CD4-positive, alpha-beta T cell treated with Interleukin-2 at 100 ng/mL for 4 hours (primary cell): ENCODE measurements at regions not wholly inside any gene's neighbourhood (a gene's known extent, or its start where the extent isn't known, plus 50 kb on each side); places are given as distances from the start of the nearest gene placed in this dataset.
"Not testable (repeated sequence)": the region's sequence is repeated elsewhere in the genome, so short reads cannot be mapped to it uniquely, and the experiment has no call there.

Experiments
- DNase-seq: peaks from one replicate; pipeline ENCODE4 v3.0.0-alpha.2; 2020; ENCODE audit warnings: low spot score

DNA sequence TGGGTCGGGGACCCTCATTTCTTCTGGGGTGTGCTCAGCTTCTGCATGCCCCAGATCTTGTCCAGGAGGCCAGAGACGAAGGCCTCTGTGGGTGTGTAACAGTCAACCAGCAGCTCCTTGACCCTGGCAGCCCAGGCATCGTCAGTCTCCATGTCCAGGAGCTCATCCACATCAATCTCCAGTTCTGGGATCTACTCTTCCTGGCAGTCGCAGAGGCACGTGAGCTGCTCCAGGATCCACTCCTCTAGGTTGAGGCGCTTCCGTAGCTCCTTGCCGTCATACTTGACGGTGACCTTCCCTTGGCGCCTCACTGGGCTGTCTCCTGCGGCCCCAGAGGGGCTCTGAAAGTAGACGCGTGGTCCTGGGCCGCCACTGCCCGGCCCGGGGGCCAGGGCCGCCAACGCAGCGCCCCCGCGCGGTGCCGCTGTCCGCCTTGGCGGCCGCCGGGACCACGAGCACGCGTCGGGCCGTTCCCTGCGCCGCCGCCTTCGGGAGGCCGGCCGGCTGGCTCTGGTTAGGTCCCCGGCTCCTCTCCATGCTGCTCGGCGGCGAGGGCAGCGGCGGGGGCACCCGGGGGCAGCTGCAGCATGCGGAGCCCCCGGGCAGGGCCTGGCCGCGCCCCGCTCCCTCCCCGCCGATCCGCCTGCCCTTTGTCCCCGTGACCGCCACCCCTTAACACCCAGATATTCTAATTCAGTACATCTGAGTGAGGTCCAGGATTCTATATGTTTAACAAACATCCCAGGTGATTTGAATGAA, 170.5 kb downstream of the SEPTIN7 start:
- no peak for DNase-seq

DNA sequence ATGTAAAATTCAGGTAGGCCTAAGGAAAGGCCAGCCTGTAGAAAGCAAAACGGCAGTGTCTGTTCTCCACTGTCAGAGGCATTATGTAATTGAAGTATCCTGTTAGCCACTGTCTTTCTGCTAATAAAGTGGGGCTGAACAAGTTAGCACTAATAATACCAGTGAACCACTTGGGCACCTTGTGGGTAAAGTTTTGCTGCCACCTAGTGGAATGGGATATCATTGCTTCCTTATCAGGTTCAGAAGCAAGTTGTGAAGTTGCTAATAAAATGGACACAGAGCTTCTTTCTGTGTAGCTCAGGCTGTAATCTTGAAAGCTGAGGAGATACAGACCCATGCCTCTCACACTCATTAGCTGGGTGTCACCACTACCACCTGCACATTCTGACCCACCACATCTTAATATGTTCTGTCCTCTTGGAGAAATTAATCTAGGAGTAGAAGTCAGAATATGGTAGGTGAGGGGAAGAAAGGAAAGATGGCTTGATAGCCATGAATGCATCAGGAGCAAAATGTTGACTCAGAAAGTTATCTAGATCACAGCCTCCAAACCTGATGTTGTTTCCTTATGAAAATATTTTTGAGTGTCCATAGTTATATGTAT, 175.1 kb downstream of the SEPTIN7 start:
- DNase-seq = peak; percentile 78

- DNase-seq = not testable (repeated sequence)
These were observed 174.0 kb upstream of the EEPD1 start for GRCh38 chr7:35978816-35979640.

DNA sequence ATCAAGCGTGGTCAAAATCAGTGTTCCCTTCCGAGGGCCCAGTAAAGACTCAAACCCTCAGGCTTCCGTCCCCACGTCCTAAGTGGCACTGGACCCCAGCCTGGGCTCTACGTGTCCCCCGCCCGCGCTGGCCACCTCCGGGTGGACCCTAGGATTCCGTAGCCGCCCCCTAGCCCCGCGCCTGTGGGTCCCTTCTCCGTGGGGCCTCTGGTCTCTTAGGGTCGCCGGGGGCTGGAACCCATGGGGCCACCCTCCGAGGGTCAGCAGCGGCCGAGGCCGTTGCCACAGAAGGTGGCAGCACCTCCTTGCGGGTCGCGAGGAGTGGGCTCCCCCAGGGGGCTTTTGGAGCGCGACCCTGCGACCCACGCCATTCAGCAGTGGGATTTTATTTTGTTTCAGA, 170.5 kb upstream of the EEPD1 start:
- no peak for DNase-seq

DNA sequence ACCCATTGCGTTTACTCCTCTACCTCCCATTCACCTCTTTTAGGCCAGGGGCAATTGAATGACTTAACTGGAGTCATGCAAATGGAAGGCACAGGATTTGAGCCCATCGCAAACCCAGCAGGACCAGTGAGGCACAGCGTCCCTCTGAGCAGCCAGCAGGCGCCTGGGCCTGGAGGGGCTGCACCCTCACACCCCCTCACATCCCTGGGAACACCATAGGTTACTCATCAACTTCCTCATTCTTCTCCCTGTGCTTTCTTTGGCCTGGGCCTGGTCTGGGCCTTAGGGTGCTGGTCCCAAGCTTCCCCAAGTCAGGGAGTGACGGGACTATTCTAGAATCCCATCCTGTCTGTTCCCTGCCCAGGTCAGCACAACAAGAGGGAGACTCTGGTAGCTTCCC, 169.4 kb upstream of the EEPD1 start:
- no peak for DNase-seq

GRCh38 chr7:35985126-35985754, 167.8 kb upstream of the EEPD1 start:
- DNase-seq = peak; percentile 80

DNA sequence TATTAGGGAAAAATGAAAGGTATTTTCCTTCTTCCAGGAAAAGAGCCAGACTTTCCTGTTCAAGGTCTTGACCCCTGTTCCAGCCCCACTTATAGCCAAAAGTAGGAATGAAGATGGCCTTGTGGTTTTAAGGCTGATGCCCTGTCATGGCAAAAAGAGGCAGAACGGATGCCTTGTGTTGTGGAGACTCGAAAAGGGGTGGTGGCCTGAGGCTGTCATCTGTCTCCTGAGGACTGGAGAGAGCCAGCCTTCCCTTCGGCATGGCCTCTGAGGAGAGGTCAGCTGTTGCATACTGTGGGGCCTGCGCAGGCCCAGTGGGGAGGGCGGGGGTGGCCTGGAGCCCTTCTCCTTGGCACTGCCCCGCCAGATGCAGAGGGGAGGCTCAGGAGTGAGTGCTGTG, 166.0 kb upstream of the EEPD1 start:
- DNase-seq = no peak

DNA sequence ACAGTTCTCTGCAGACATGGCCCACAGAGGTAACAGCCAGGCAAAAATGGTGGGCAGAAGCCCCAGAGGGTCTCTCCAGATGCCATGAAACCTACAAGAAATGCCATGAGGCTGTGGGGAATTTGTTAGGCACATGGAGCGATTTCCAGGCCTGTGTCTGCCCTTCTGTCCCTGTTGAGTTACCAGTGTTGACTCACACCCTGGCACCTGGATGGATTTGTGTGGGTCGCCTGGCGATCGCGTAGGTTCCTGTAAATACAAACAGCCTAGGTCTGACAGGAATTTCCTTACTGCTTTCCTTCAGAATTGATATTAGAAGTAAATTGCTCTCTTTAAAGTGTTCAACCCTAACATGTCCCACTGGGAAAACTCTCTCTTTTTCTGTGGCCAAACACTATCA, 164.9 kb upstream of the EEPD1 start:
- no peak for DNase-seq

GRCh38 chr7:35988818-35989217, 164.2 kb upstream of the EEPD1 start:
- no peak for DNase-seq

DNA sequence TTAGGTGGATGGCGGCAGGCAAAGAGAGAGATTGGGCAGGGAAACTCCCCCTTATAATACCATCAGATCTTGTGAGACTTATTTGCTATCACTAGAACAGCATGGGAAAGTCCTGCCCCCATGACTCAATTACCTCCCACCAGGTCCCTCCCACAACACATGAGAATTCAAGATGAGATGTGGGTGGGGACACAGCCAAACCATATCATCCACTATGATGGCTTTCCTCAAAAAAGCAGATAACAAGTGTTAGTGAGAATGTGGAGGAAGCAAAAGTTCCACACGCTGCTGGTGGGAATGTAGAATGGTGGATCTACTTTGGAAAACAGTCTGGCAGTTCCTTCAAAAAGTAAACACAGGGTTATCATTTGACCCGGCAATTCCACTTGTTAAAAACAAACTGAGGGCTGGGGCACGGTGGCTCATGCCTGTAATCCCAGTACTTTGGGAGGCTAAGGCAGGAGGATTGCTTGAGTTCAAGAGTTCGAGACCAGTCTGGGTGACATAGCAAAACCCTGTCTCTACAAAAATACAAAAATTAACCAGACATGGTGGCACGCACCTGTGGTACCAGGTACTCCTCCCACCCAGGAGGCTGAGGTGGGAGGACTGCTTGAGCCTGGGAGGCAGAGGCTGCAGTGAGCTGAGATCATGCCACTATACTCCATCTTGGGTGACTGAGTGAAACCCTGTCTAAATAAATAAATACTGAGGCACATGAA, 161.4 kb upstream of the EEPD1 start:
- DNase-seq = no peak

- no peak for DNase-seq
These were observed 160.6 kb upstream of the EEPD1 start for GRCh38 chr7:35992436-35992835.

DNA sequence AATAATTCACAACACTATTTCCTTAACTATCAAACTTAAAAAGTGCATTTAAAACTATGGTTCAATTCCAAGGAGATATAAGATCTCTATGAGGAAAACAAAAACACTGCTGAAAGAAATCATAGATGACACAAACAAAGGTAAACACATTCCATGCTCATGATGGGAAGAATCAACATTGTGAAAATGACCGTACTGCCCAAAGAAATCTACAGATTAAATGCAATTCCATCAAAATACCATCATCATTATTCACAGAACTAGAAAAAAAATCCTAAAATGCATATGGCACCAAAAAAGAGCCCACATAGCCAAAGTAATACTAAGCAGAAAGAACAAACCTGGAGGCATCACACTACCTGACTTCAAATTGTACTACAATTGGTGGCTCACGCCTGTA, 159.9 kb upstream of the EEPD1 start:
- no peak for DNase-seq

DNA sequence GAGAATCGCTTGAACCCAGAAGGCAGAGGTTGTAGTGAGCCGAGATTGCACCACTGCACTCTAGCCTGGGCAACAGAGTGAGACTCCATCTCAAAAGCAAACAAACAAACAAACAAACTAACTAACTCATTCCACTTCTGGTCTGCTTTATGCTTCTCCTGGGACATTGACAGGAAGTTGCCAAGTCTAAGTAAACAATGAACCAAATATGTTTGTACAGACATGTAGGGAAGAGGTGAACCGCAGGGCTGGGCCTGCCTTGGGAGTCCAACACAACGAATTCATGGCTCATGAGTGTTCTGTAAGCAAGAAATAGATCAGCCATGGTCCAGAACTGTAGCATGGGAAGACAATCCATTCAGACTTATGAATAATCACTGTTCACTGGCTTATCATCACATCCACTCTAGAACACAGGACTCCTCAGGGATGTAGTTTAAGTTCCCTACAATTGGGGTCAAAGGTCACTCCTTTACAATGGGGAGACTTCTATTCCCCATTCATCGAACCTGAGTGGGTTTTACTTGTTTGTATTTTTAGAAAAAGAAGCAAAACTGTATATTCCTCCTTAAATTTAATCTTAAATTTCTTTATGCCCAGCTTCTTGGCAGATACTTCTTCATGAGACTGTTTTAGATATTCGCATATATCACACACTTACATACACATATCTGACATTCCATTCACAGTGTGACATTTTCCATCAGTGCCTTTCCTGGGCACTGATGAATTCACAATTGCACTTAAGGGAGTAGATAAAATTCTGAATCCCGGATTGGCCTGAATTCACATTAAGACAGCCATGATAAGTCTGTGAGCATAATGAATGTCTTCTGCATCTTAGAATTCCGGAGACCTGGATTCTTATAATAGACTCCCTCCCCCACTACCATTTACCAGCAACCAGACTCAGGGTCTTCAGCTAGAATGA, 159.1 kb upstream of the EEPD1 start:
- DNase-seq = no peak

GRCh38 chr7:35995334-35995733, 157.7 kb upstream of the EEPD1 start:
- no peak for DNase-seq

- no peak for DNase-seq
These were observed 154.6 kb upstream of the EEPD1 start for GRCh38 chr7:35998481-35998880.

DNA sequence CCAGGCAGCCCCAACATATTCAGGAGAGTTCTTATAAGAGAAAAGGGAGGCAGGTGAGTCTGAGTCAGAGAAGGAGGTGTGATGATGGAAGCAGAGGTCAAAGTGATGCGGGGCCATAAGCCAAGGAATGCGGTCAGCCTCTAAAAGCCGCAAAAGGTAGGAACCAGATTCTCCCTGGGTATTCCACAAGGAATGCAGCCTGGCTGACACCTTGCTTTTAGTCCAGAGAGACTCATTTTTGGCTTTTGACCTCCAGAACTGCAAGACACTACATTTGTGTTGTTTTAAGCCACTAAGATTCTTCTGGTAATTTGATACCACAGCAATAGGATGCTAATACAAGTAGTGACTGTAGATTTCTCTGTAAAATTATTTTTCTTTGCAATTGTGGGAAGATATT, 151.5 kb upstream of the EEPD1 start:
- no peak for DNase-seq

DNA sequence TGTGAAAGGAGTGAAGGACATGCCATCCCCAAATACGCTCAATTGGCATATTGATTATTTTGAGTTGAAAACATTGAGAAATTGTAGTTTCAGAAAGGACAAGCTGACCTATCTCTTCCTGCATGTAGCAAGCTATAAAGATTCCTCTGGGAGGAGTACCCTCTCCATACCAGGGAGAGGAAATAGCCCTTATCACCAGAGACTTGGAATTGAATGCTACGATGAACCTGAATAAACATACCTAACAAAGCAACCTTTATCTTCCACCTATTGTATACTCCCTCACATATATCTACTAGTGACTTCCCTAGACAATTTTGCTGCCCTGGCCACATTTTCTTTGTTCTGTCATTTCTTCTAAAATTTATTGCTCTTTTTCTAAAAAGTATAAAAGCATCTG, 150.2 kb upstream of the EEPD1 start:
- DNase-seq = no peak

GRCh38 chr7:36003343-36003742, 149.7 kb upstream of the EEPD1 start:
- DNase-seq = no peak

GRCh38 chr7:36005293-36005692, 147.8 kb upstream of the EEPD1 start:
- DNase-seq = no peak

DNA sequence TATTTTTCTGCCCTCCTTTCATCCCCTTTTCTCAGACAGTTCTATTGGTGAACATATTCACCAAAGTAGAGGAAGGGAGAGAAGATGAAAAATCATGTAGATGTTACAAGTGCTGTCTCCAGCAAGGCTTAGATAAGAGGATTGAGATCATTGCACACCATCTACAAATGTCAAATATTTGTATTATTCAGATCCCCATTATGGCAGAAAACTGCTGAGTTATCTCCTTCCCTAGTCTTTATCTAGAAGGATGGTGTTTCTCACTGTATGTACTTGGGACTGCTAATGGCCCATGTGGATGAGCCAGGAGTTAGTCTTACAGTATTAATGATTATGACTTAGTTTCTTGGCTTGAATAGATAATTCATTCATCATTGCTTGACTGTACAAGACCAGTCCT, 147.2 kb upstream of the EEPD1 start:
- no peak for DNase-seq
